ENCODE measurements at regions not wholly inside any gene's neighbourhood (a gene's known extent, or its start where the extent isn't known, plus 50 kb on each side); places are given as distances from the start of the nearest gene placed in this dataset.

DNA sequence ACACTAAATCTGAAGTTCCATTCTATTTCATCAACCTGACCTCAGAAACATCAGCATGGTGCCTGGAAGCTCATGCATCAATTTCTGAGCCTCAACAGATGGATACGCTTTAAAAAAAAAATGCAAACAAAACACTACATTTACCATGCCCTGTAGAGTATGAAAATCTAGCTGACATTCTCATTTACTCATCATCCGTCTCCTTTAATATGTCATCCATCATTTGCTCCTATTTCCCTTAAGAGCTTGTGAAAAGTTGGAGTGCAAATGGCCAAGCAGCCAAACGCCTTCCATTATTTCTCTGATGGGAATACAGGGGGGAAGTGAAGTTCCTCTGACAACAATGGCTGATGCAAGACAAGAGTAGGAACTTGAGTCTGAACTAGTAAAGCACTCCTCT is 295.0 kb downstream of the TGFB2 start:
- no peak for TF ChIP-seq PAX5 (IDR thresholded peaks at IDR 0.05; ENCODE audit: insufficient read depth, low read length, severe bottlenecking)
- TF ChIP-seq POLR2AphosphoS5 (IDR thresholded peaks at IDR 0.05; ENCODE audit: low read depth, low read length): no peak
- TF ChIP-seq POU2F2 (IDR thresholded peaks at IDR 0.05; ENCODE audit: low read depth, low read length): no peak
- no peak for TF ChIP-seq POLR2A (IDR thresholded peaks at IDR 0.05; ENCODE audit: low read depth, low read length)
- TF ChIP-seq TAF1 (IDR thresholded peaks at IDR 0.05; ENCODE audit: low read depth, low read length): no peak
- no peak for TF ChIP-seq SPI1 (IDR thresholded peaks at IDR 0.05; ENCODE audit: low read depth, low read length)
- DNase-seq (ENCODE audit: insufficient read length, low spot score): no peak
- no peak for FAIRE-seq

- DNase-seq (ENCODE audit: insufficient read length, low spot score): no peak
- no peak for FAIRE-seq
- TF ChIP-seq POLR2A (IDR thresholded peaks at IDR 0.05; ENCODE audit: low read depth, low read length) (no peak), POLR2AphosphoS5 (IDR thresholded peaks at IDR 0.05; ENCODE audit: low read depth, low read length) (no peak), SPI1 (IDR thresholded peaks at IDR 0.05; ENCODE audit: low read depth, low read length) (no peak), PAX5 (IDR thresholded peaks at IDR 0.05; ENCODE audit: insufficient read depth, low read length, severe bottlenecking) (no peak), TAF1 (IDR thresholded peaks at IDR 0.05; ENCODE audit: low read depth, low read length) (no peak), POU2F2 (IDR thresholded peaks at IDR 0.05; ENCODE audit: low read depth, low read length) (no peak)
Measured at GRCh38 chr1:218642033-218642948, 297.2 kb downstream of the TGFB2 start.

- FAIRE-seq (no peak), DNase-seq (ENCODE audit: insufficient read length, low spot score) (no peak)
- no peak for TF ChIP-seq POLR2AphosphoS5 (IDR thresholded peaks at IDR 0.05; ENCODE audit: low read depth, low read length)
- no peak for TF ChIP-seq POLR2A (IDR thresholded peaks at IDR 0.05; ENCODE audit: low read depth, low read length)
- no peak for TF ChIP-seq SPI1 (IDR thresholded peaks at IDR 0.05; ENCODE audit: low read depth, low read length)
- TF ChIP-seq PAX5 (IDR thresholded peaks at IDR 0.05; ENCODE audit: insufficient read depth, low read length, severe bottlenecking): no peak
Measured at GRCh38 chr1:218643281-218643680, 298.1 kb downstream of the TGFB2 start.

- no peak for DNase-seq (ENCODE audit: insufficient read length, low spot score)
- FAIRE-seq: no peak
Measured at GRCh38 chr1:218643926-218644325, 298.8 kb downstream of the TGFB2 start.

DNA sequence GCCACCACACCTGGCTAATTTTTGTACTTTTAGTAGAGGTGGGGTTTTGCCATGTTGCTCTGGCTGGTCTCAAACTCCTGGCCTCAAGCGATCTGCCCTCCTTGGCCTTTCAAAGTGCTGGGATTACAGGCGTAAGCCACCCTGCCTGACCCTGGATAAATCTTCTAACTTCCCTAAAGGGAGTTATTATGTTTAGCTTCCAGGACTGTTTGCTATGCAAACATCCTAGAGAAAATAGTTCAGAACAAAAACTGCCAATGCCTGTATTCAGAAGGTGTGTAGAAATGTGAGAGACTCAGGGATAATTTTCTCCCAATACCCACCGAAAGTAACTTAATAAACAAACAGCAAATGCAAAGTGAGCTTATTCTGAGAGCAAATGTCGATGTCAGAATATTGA is 301.2 kb downstream of the TGFB2 start:
- FAIRE-seq: no peak
- TF ChIP-seq TAF1 (IDR thresholded peaks at IDR 0.05; ENCODE audit: low read depth, low read length) (no peak), PAX5 (IDR thresholded peaks at IDR 0.05; ENCODE audit: insufficient read depth, low read length, severe bottlenecking) (no peak), POLR2A (IDR thresholded peaks at IDR 0.05; ENCODE audit: low read depth, low read length) (no peak), SPI1 (IDR thresholded peaks at IDR 0.05; ENCODE audit: low read depth, low read length) (no peak), POU2F2 (IDR thresholded peaks at IDR 0.05; ENCODE audit: low read depth, low read length) (no peak), POLR2AphosphoS5 (IDR thresholded peaks at IDR 0.05; ENCODE audit: low read depth, low read length) (no peak)
- DNase-seq (ENCODE audit: insufficient read length, low spot score): no peak

More at GRCh38 chr1:218643926-218644325, 298.8 kb downstream of the TGFB2 start:
- no peak for TF ChIP-seq POLR2A (IDR thresholded peaks at IDR 0.05; ENCODE audit: low read depth, low read length)
- no peak for TF ChIP-seq TAF1 (IDR thresholded peaks at IDR 0.05; ENCODE audit: low read depth, low read length)
- TF ChIP-seq PAX5 (IDR thresholded peaks at IDR 0.05; ENCODE audit: insufficient read depth, low read length, severe bottlenecking): no peak
- TF ChIP-seq SPI1 (IDR thresholded peaks at IDR 0.05; ENCODE audit: low read depth, low read length): no peak
- no peak for TF ChIP-seq POU2F2 (IDR thresholded peaks at IDR 0.05; ENCODE audit: low read depth, low read length)
- TF ChIP-seq POLR2AphosphoS5 (IDR thresholded peaks at IDR 0.05; ENCODE audit: low read depth, low read length): no peak

DNA sequence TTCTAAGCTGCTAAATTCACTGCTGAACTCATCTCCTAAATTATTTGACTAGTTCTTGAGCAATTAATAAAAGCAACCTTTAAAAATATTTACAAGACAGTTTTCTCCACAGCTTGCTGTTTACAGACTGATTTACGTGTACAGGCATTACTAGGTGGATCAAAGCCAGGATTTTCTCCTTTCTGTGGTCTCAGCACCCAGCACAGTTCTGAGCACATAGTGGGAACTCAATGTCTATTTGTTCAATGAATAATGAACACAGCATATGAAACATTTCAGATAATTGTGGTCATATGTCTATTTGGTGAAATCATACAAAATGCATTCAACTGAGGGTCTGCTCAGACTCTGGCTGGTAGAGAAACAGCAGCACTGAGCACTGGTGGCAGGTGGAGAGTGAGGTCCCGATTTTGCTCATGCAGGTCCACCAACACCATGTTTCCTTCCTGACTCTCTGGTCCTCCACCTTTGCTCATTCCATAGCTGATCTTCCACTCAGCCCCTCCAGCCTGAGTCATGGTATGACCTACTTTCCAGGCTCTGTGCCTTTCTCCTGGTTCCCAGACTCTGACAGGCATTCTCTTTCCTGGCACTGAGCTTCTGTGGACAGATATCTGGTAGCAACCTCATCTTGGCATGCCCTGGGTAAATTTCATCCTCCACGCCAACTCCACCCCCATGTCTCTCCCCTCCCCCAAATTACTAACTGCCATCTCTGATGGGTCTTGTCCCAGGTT is 311.3 kb downstream of the TGFB2 start:
- TF ChIP-seq TAF1 (IDR thresholded peaks at IDR 0.05; ENCODE audit: low read depth, low read length) (no peak), PAX5 (IDR thresholded peaks at IDR 0.05; ENCODE audit: insufficient read depth, low read length, severe bottlenecking) (no peak), POLR2A (IDR thresholded peaks at IDR 0.05; ENCODE audit: low read depth, low read length) (no peak), POU2F2 (IDR thresholded peaks at IDR 0.05; ENCODE audit: low read depth, low read length) (no peak), POLR2AphosphoS5 (IDR thresholded peaks at IDR 0.05; ENCODE audit: low read depth, low read length) (no peak), SPI1 (IDR thresholded peaks at IDR 0.05; ENCODE audit: low read depth, low read length) (no peak)
- DNase-seq (ENCODE audit: insufficient read length, low spot score): no peak
- no peak for FAIRE-seq

DNA sequence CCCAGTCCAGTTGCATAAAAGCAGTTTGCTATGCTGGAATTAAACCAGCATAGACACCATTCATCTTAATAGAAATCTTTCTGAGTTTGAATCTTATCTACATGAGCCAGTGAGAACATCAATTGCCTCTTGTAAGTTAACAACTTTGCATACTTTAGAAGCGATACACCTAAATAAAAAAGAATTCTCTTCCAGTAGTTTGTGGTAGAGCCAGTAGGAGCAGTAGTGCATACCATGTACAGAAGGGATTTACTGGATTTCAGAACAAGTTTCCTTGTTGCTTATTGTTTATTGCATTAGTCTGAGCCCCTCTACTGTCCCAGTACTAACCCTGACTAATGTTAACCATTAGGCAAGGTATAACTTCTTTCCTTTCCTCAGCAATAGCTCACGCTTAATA is 313.1 kb downstream of the TGFB2 start:
- no peak for TF ChIP-seq POLR2AphosphoS5 (IDR thresholded peaks at IDR 0.05; ENCODE audit: low read depth, low read length)
- TF ChIP-seq SPI1 (IDR thresholded peaks at IDR 0.05; ENCODE audit: low read depth, low read length): no peak
- TF ChIP-seq POU2F2 (IDR thresholded peaks at IDR 0.05; ENCODE audit: low read depth, low read length): no peak
- TF ChIP-seq POLR2A (IDR thresholded peaks at IDR 0.05; ENCODE audit: low read depth, low read length): no peak
- TF ChIP-seq PAX5 (IDR thresholded peaks at IDR 0.05; ENCODE audit: insufficient read depth, low read length, severe bottlenecking): no peak
- no peak for TF ChIP-seq TAF1 (IDR thresholded peaks at IDR 0.05; ENCODE audit: low read depth, low read length)
- DNase-seq (ENCODE audit: insufficient read length, low spot score) (no peak), FAIRE-seq (no peak)

- DNase-seq (ENCODE audit: insufficient read length, low spot score) (no peak), FAIRE-seq (no peak)
- TF ChIP-seq PAX5 (IDR thresholded peaks at IDR 0.05; ENCODE audit: insufficient read depth, low read length, severe bottlenecking): no peak
- TF ChIP-seq POU2F2 (IDR thresholded peaks at IDR 0.05; ENCODE audit: low read depth, low read length): no peak
- no peak for TF ChIP-seq TAF1 (IDR thresholded peaks at IDR 0.05; ENCODE audit: low read depth, low read length)
Measured at GRCh38 chr1:218658899-218659298, 313.8 kb downstream of the TGFB2 start.

GRCh38 chr1:218659911-218660677 is 315.0 kb downstream of the TGFB2 start:
- no peak for DNase-seq (ENCODE audit: insufficient read length, low spot score)
- TF ChIP-seq POLR2A (IDR thresholded peaks at IDR 0.05; ENCODE audit: low read depth, low read length) (no peak), POU2F2 (IDR thresholded peaks at IDR 0.05; ENCODE audit: low read depth, low read length) (no peak), SPI1 (IDR thresholded peaks at IDR 0.05; ENCODE audit: low read depth, low read length) (no peak), TAF1 (IDR thresholded peaks at IDR 0.05; ENCODE audit: low read depth, low read length) (no peak), POLR2AphosphoS5 (IDR thresholded peaks at IDR 0.05; ENCODE audit: low read depth, low read length) (no peak), PAX5 (IDR thresholded peaks at IDR 0.05; ENCODE audit: insufficient read depth, low read length, severe bottlenecking) (no peak)
- FAIRE-seq: no peak
